Neutrophil (primary cell): ENCODE measurements at regions not wholly inside any gene's neighbourhood (a gene's known extent, or its start where the extent isn't known, plus 50 kb on each side); places are given as distances from the start of the nearest gene placed in this dataset.

Source experiments
- H3K27ac ChIP-seq: fragments of 200-600 bp; sonication (generic); 2 replicates; pipeline ENCODE4 v1.5.1; 2016; ENCODE audit warnings: mild to moderate bottlenecking, moderate library complexity
- H3K27me3 ChIP-seq: fragments of 200-600 bp; sonication (generic); 2 replicates; pipeline ENCODE4 v1.6.0; 2016; ENCODE audit warnings: mild to moderate bottlenecking
- H3K36me3 ChIP-seq: fragments of 200-600 bp; sonication (generic); 2 replicates; pipeline ENCODE4 v1.5.1; 2017
- H3K4me1 ChIP-seq, 2 experiments: fragments of 200-600 bp in 1 of 2; sonication (generic) in 1 of 2; 1 replicate in 1 of 2; 2 replicates in 1 of 2; pipeline versions ENCODE4 v1.5.1 to v1.6.1; 2013 to 2016; ENCODE audit warnings: low read depth in 1 of 2, low read length in 1 of 2, mild to moderate bottlenecking in 1 of 2, moderate library complexity in 1 of 2; ENCODE audit not compliant: control insufficient read depth in 1 of 2, insufficient read depth in 1 of 2
- H3K4me3 ChIP-seq, 2 experiments: fragments of 200-600 bp in 1 of 2; sonication (generic) in 1 of 2; 1 replicate in 1 of 2; 2 replicates in 1 of 2; pipeline ENCODE4 v1.5.1; 2013 to 2016; ENCODE audit warnings: low read depth in 1 of 2, low read length in 1 of 2, mild to moderate bottlenecking in 1 of 2, moderate library complexity in 1 of 2
- H3K9me3 ChIP-seq: fragments of 200-600 bp; sonication (generic); 2 replicates; pipeline ENCODE4 v1.5.1; 2016
- TF ChIP-seq, protein P1 (sequence below): fragments of 200-600 bp; sonication (generic); IDR thresholded peaks from 2 replicates; pipeline ENCODE4 v1.5.1; 2016; ENCODE audit warnings: antibody characterized with exemption

- TF ChIP-seq, protein P1, sequence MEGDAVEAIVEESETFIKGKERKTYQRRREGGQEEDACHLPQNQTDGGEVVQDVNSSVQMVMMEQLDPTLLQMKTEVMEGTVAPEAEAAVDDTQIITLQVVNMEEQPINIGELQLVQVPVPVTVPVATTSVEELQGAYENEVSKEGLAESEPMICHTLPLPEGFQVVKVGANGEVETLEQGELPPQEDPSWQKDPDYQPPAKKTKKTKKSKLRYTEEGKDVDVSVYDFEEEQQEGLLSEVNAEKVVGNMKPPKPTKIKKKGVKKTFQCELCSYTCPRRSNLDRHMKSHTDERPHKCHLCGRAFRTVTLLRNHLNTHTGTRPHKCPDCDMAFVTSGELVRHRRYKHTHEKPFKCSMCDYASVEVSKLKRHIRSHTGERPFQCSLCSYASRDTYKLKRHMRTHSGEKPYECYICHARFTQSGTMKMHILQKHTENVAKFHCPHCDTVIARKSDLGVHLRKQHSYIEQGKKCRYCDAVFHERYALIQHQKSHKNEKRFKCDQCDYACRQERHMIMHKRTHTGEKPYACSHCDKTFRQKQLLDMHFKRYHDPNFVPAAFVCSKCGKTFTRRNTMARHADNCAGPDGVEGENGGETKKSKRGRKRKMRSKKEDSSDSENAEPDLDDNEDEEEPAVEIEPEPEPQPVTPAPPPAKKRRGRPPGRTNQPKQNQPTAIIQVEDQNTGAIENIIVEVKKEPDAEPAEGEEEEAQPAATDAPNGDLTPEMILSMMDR: no peak
- H3K36me3 ChIP-seq: no peaks in the 10 kb centered on the region
- peaks cover 7% of the 10 kb centered on the region for H3K27me3 ChIP-seq
- H3K4me1 ChIP-seq: peaks cover 0 to 4% of the 10 kb centered on the region in 2 experiments
- no peak overlapping the region for H3K27ac ChIP-seq
- H3K9me3 ChIP-seq: no peaks in the 10 kb centered on the region
- H3K4me3 ChIP-seq: no peak overlapping the region
Measured at GRCh38 chr10:124342821-124343170, 75.9 kb downstream of the OAT start.

- Histone ChIP-seq H3K27me3 (peaks cover 7% of the 10 kb centered on the region), H3K27ac (no peak overlapping the region), H3K36me3 (no peaks in the 10 kb centered on the region), H3K4me1 (peaks cover 0 to 4% of the 10 kb centered on the region in 2 experiments), H3K4me3 (no peak overlapping the region), H3K9me3 (no peaks in the 10 kb centered on the region)
- TF ChIP-seq, protein P1: no peak
Measured at GRCh38 chr10:124342136-124342820, 76.4 kb downstream of the OAT start.

- Histone ChIP-seq H3K36me3 (no peaks in the 10 kb centered on the region), H3K27me3 (peaks cover 7% of the 10 kb centered on the region), H3K27ac (no peak overlapping the region), H3K9me3 (no peaks in the 10 kb centered on the region), H3K4me3 (no peak overlapping the region), H3K4me1 (peaks cover 0 to 4% of the 10 kb centered on the region in 2 experiments)
- TF ChIP-seq, protein P1: no peak
Measured at GRCh38 chr10:124341768-124342135, 77.0 kb downstream of the OAT start.

- Histone ChIP-seq H3K9me3 (no peaks in the 10 kb centered on the region), H3K4me3 (no peak overlapping the region), H3K36me3 (no peaks in the 10 kb centered on the region), H3K27me3 (peaks cover 7% of the 10 kb centered on the region), H3K27ac (no peak overlapping the region), H3K4me1 (peaks cover 0 to 4% of the 10 kb centered on the region in 2 experiments)
- TF ChIP-seq, protein P1: no peak
Measured at GRCh38 chr10:124340033-124340760, 78.5 kb downstream of the OAT start.

DNA sequence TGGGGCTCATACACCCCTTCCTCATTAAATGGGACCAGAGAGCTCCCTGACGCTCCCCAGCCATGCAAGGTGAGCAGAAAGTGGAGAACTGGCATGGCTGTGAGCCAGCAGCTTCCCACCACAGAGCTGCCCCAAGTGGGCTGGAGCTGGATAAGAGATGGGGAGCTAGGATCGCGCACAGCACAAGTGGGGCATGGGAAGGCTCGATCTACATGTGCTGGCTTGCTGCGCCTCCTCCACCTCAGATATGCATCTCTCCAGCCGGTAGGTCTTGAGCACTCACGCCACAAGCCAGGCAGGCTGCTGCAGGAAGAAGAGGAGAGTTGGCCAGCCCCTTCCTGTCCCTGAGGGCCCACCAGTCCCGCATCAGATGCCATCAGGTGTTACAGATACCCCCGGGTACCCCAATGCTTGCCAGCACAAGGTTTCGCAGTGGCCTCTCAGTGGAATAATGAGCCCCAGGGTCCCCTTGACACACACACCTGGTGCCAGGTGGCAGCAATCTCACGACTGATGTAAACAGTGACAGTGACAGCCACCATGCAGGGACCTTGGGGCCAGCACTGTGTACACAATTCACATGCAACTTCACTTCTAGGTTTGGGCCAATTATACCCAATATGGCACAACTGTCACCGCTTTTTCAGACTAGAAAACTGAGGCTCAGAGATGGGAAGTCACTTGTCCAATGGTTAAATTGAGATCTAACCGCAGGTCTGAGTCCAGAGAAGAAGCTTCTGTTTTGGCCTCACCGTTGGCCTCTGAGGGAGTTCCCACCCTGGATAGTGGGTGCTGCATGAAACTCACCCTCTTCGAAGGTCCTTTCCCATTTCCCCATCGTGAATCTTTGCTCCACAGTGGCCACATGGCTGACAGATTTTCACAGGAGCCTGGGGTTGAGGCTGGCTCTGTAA is 79.3 kb downstream of the OAT start:
- H3K4me1 ChIP-seq: peaks cover 0 to 4% of the 10 kb centered on the region in 2 experiments
- H3K36me3 ChIP-seq: no peaks in the 10 kb centered on the region
- no peak overlapping the region for H3K4me3 ChIP-seq
- H3K27ac ChIP-seq: no peak overlapping the region
- no peaks in the 10 kb centered on the region for H3K9me3 ChIP-seq
- peaks cover 7% of the 10 kb centered on the region for H3K27me3 ChIP-seq
- TF ChIP-seq, protein P1: no peak
